DOHH2 (cell line): ENCODE measurements at regions not wholly inside any gene's neighbourhood (a gene's known extent, or its start where the extent isn't known, plus 50 kb on each side); places are given as distances from the start of the nearest gene placed in this dataset.

Experiments used
- H3F3A ChIP-seq: fragments of 200-600 bp; sonication (generic), shearing (Covaris generic); 2 replicates; pipeline ENCODE4 v1.6.0; 2016; ENCODE audit warnings: antibody characterized with exemption, mild to moderate bottlenecking; ENCODE audit not compliant: control insufficient read depth, insufficient read depth
- H3K27ac ChIP-seq: fragments of 200-600 bp; sonication (generic); 2 replicates; pipeline ENCODE4 v1.5.1; 2014; ENCODE audit warnings: low read depth, mild to moderate bottlenecking, low read length, moderate library complexity
- H3K27me3 ChIP-seq: fragments of 200-600 bp; sonication (generic); 2 replicates; pipeline ENCODE4 v1.6.1; 2014; ENCODE audit warnings: mild to moderate bottlenecking, low read length, mixed read lengths; ENCODE audit not compliant: control insufficient read depth
- H3K36me3 ChIP-seq: fragments of 200-600 bp; sonication (generic); 2 replicates; pipeline ENCODE4 v1.6.1; 2014; ENCODE audit warnings: mild to moderate bottlenecking, low read length, moderate library complexity, mixed read lengths; ENCODE audit not compliant: control insufficient read depth
- H3K4me1 ChIP-seq: fragments of 200-600 bp; sonication (generic); 2 replicates; pipeline ENCODE4 v1.6.1; 2014; ENCODE audit warnings: mild to moderate bottlenecking, low read length, mixed read lengths; ENCODE audit not compliant: control insufficient read depth
- H3K4me2 ChIP-seq: fragments of 200-600 bp; sonication (generic); 2 replicates; pipeline ENCODE4 v1.6.0; 2014; ENCODE audit warnings: mild to moderate bottlenecking, low read length, moderate library complexity
- H3K4me3 ChIP-seq: fragments of 200-600 bp; sonication (generic); 2 replicates; pipeline ENCODE4 v1.5.1; 2014; ENCODE audit warnings: mild to moderate bottlenecking, low read length, mixed read lengths
- H3K79me2 ChIP-seq: fragments of 200-600 bp; sonication (generic); 2 replicates; pipeline ENCODE4 v1.6.1; 2014; ENCODE audit warnings: mild to moderate bottlenecking, low read length, mixed read lengths; ENCODE audit not compliant: control insufficient read depth
- H3K9me2 ChIP-seq: fragments of 200-600 bp; sonication (generic); replicated peaks from 2 replicates; pipeline ENCODE4 v1.6.1; 2014; ENCODE audit warnings: mild to moderate bottlenecking, low read length, mixed read lengths; ENCODE audit not compliant: control insufficient read depth
- H3K9me3 ChIP-seq: fragments of 200-600 bp; sonication (generic); 2 replicates; pipeline ENCODE4 v1.6.1; 2014; ENCODE audit warnings: antibody characterized with exemption, low read length, mixed read lengths; ENCODE audit not compliant: control insufficient read depth, insufficient read depth
- H4K20me1 ChIP-seq: fragments of 200-600 bp; sonication (generic); 2 replicates; pipeline ENCODE4 v1.6.0; 2014; ENCODE audit warnings: low read depth, mild to moderate bottlenecking, antibody characterized with exemption, low read length, moderate library complexity; ENCODE audit not compliant: control insufficient read depth, insufficient read depth
- EZH2phosphoT487 ChIP-seq: fragments of 200-600 bp; sonication (generic); IDR thresholded peaks from 2 replicates; pipeline ENCODE4 v1.6.1; 2017; ENCODE audit warnings: borderline replicate concordance, mild to moderate bottlenecking, antibody characterized with exemption, low read length, moderate library complexity, mixed read lengths
- TF ChIP-seq, protein P1 (sequence below): fragments of 200-600 bp; sonication (generic); IDR thresholded peaks from one replicate; pipeline ENCODE4 v1.5.1; 2014; ENCODE audit warnings: antibody characterized with exemption, mild to moderate bottlenecking, low read depth, low read length; ENCODE audit not compliant: poor library complexity, severe bottlenecking

DNA sequence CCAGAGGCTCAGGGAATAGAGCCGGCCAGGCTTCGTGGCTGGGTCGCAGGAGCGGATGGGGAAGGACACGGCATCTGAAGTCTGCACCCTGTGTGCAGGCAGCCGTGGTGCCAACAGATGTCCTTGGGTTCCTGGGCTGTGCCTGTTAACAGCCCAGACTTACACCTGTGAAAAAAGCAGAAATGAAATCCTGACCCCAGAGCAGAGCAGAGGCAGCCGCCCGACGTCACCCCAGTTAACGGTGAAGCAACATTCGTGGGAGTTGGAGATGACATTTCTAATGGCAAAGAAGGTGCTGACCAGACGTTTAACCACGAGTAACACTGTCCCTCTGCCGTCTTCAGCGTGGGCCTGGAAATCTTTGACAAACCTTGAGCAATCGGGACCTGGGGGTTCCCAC, 200.3 kb upstream of the DIO3 start:
- TF ChIP-seq, protein P1, sequence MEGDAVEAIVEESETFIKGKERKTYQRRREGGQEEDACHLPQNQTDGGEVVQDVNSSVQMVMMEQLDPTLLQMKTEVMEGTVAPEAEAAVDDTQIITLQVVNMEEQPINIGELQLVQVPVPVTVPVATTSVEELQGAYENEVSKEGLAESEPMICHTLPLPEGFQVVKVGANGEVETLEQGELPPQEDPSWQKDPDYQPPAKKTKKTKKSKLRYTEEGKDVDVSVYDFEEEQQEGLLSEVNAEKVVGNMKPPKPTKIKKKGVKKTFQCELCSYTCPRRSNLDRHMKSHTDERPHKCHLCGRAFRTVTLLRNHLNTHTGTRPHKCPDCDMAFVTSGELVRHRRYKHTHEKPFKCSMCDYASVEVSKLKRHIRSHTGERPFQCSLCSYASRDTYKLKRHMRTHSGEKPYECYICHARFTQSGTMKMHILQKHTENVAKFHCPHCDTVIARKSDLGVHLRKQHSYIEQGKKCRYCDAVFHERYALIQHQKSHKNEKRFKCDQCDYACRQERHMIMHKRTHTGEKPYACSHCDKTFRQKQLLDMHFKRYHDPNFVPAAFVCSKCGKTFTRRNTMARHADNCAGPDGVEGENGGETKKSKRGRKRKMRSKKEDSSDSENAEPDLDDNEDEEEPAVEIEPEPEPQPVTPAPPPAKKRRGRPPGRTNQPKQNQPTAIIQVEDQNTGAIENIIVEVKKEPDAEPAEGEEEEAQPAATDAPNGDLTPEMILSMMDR: no peak
- no peak for TF ChIP-seq EZH2phosphoT487
- Histone ChIP-seq H3K4me1 (peaks cover 98% of the 10 kb centered on the region), H3K27me3 (no peaks in the 10 kb centered on the region), H3K9me3 (peaks cover 25% of the 10 kb centered on the region), H4K20me1 (no peaks in the 10 kb centered on the region), H3K79me2 (peaks cover 2% of the 10 kb centered on the region; the same call in 1 of the 2 replicates), H3K9me2 (no peaks in the 10 kb centered on the region), H3K4me3 (peak overlapping the region; percentile 74), H3K4me2 (peak overlapping the region; percentile 98), H3F3A (peaks cover 36% of the 10 kb centered on the region), H3K27ac (peak overlapping the region; percentile 99), H3K36me3 (peaks cover 27% of the 10 kb centered on the region)

DNA sequence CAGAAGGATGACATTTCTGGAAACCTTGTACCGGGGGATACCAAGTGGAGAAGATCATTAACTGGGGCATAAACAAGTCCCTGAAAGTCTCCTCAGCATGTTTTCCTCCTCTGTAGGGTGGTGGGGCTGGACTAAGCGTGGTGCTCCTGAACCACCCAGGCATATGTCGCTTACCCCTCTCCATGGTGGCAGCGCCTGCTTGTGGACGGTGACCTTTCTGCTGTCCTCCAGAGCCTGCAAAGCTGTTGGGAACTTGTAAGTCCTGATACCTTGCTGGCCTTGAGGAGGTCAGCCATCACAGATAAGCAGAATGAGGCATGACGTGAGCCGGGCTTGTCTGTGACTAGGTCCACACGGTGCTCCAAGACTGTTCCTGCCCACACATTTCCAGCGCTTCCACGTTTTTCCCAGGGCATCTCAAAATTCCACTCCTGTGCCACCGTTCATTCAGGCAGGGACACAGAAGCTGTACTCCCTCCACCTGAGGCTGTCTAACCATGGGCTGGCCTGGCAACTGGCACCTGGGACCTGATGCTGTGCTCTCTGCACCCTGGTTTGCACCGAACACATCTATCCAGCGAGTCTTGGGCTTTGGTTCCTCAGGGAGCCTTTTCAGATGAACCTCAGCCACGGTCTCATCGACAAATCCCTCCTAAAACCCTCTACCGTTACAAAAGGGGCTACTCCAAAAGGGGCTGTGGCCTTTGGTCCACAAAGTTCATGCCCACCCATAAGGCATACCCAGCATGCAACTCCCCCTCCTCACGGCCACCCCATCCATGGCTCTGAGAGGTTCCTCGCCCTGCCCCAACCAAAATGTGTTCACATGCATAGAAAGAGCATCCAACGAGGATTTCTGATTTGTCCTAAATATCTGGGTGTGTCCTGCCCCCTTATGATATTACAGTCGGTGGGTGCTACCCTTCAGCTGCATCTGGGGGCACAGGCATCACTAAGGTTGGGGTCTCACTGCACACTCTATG, 199.6 kb upstream of the DIO3 start:
- no peaks in the 10 kb centered on the region for H4K20me1 ChIP-seq
- H3K9me2 ChIP-seq: no peaks in the 10 kb centered on the region
- peak overlapping the region; percentile 98 for H3K4me2 ChIP-seq
- peaks cover 100% of the 10 kb centered on the region for H3K4me1 ChIP-seq
- peak overlapping the region; percentile 74 for H3K4me3 ChIP-seq
- peaks cover 2% of the 10 kb centered on the region; the same call in 1 of the 2 replicates for H3K79me2 ChIP-seq
- H3K27me3 ChIP-seq: no peaks in the 10 kb centered on the region
- H3K9me3 ChIP-seq: peaks cover 18% of the 10 kb centered on the region
- H3K36me3 ChIP-seq: peaks cover 24% of the 10 kb centered on the region
- peak overlapping the region; percentile 99 for H3K27ac ChIP-seq
- TF ChIP-seq, protein P1: no peak
- peaks cover 39% of the 10 kb centered on the region for H3F3A ChIP-seq

DNA sequence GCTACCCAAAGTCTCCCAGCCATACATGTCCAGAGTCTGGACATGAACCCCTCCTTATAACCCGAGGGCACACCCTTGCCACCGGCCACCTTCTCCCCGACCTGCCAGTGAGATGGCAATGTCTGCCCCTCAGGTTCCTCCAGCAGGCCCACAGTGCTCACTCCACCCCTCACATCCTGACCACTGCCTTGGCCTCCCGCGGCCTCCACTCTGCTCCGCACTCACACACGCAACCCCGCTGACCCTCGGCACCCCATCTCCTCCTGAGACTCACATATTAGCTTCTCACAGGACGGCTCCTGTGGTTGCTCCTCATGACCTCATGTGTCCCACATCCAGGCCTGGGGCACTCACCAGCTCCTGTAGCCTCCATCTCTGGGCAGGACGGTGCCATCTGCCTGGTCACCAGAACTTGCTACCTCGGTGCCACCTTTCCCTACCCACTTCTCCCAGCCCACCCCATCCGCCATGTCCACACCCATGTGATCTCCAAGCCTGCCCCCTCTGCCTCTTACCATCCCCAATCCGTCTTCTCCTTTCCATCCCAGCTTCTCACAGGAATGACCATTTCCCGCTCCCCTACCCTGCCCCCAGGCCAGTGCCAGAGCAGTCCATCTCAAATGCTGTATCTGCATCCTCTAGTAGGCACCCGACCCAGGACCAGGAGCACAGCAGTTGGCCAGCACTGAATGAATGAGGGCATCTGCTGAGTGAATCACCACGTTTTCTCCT, 198.6 kb upstream of the DIO3 start:
- Histone ChIP-seq H3F3A (peaks cover 38% of the 10 kb centered on the region), H3K36me3 (peaks cover 17% of the 10 kb centered on the region), H3K4me2 (peak overlapping the region; percentile 98), H3K4me3 (peak overlapping the region; percentile 74), H3K27ac (peak overlapping the region; percentile 99), H3K4me1 (peaks cover 100% of the 10 kb centered on the region), H3K79me2 (peaks cover 2% of the 10 kb centered on the region; the same call in 1 of the 2 replicates), H3K9me2 (no peaks in the 10 kb centered on the region), H4K20me1 (no peaks in the 10 kb centered on the region), H3K27me3 (no peaks in the 10 kb centered on the region), H3K9me3 (peaks cover 9% of the 10 kb centered on the region; the same call in 1 of the 2 replicates)
- TF ChIP-seq EZH2phosphoT487: no peak
- TF ChIP-seq, protein P1: no peak
